ENCODE measurements at regions not wholly inside any gene's neighbourhood (a gene's known extent, or its start where the extent isn't known, plus 50 kb on each side); places are given as distances from the start of the nearest gene placed in this dataset.

GRCh38 chr11:25941353-25941752 lies 390.6 kb upstream of the ANO3 start:
- TF ChIP-seq CTCF (IDR thresholded peaks at IDR 0.05; ENCODE audit: low read depth, low read length) (no peak), EZH2phosphoT487 (IDR thresholded peaks at IDR 0.05; ENCODE audit: low read depth) (no peak)
